Transverse colon (tissue), 4 donors: ENCODE measurements at regions not wholly inside any gene's neighbourhood (a gene's known extent, or its start where the extent isn't known, plus 50 kb on each side); places are given as distances from the start of the nearest gene placed in this dataset.

Experiments
- DNase-seq: peaks from one replicate; pipeline ENCODE4 v3.0.0-alpha.2; 2019
- H3K27ac ChIP-seq, 4 donors: fragments of 200-600 bp; sonication (generic); 2 replicates each; pipeline ENCODE4 v1.5.1; 2016 to 2018; ENCODE audit warnings: inconsistent platforms in 4 of 4
- H3K27me3 ChIP-seq: fragments of 200-600 bp; sonication (generic); 2 replicates; pipeline ENCODE4 v1.5.1; 2017; ENCODE audit warnings: inconsistent platforms
- H3K36me3 ChIP-seq, 4 donors: fragments of 200-600 bp; sonication (generic); 2 replicates each; pipeline ENCODE4 v1.5.1; 2017 to 2019; ENCODE audit warnings: inconsistent platforms in 4 of 4
- H3K4me1 ChIP-seq, 4 donors: fragments of 200-600 bp; sonication (generic); 2 replicates each; pipeline ENCODE4 v1.5.1; 2017 to 2020; ENCODE audit warnings: inconsistent platforms in 4 of 4
- H3K4me3 ChIP-seq, 4 donors: fragments of 200-600 bp; sonication (generic); 1 replicate in 1 of 4; 2 replicates in 3 of 4; pipeline versions ENCODE4 v1.5.1 to v1.6.1; 2017 to 2019; ENCODE audit warnings: inconsistent platforms in 4 of 4
- H3K9me3 ChIP-seq, 2 donors: fragments of 200-600 bp; sonication (generic); 2 replicates each; pipeline ENCODE4 v1.5.1; 2017 to 2019; ENCODE audit warnings: inconsistent platforms in 2 of 2
- EP300 ChIP-seq: sonication (generic); formaldehyde crosslinking; IDR thresholded peaks from one replicate; pipeline ENCODE4 v1.6.1; 2017; ENCODE audit warnings: antibody characterized with exemption, low read depth
- POLR2A ChIP-seq: fragments of 450-650 bp; IDR thresholded peaks from one replicate; pipeline ENCODE4 v1.6.1; 2016; ENCODE audit warnings: antibody characterized with exemption, mild to moderate bottlenecking, moderate library complexity
- POLR2AphosphoS5 ChIP-seq, 3 donors: sonication (generic); formaldehyde crosslinking; IDR thresholded peaks; one replicate each; pipeline ENCODE4 v1.6.1; 2016; ENCODE audit warnings: antibody characterized with exemption in 3 of 3
- WGBS, 2 donors: methylation state at CpG; one replicate each; pipeline ENCODE4 v1.1.5; 2018; ENCODE audit warnings: low coverage in 1 of 2; 5-methylcytosine and 5-hydroxymethylcytosine counted together
- in situ Hi-C, 4 donors: fragments of 200-750 bp; cut with MboI; loops; one replicate each; pipeline versions ENCODE4 v1.15.0 to v1.15.1; 2017; ENCODE audit warnings: low sequenced_read_pairs in 3 of 4, low pct_ligation_motif_present in 1 of 4, low pct_unique_long_range_greater_than_20kb in 1 of 4
- intact Hi-C: fragments of 100-400 bp; cut with DNase I; formaldehyde crosslinking; loops from one replicate; pipeline ENCODE4 v1.15.1; 2023; ENCODE audit warnings: low total_unique reads
- TF ChIP-seq, protein P1 (sequence below), 5 experiments: fragments of 200-600 bp in 3 of 5; fragments of 450-650 bp in 2 of 5; sonication (generic) in 3 of 5; IDR thresholded peaks; 1 replicate in 2 of 5; 2 replicates in 3 of 5; pipeline ENCODE4 v1.5.1; 2016 to 2017; ENCODE audit warnings: antibody characterized with exemption in 5 of 5, inconsistent platforms in 3 of 5, mild to moderate bottlenecking in 2 of 5, moderate library complexity in 1 of 5

DNA sequence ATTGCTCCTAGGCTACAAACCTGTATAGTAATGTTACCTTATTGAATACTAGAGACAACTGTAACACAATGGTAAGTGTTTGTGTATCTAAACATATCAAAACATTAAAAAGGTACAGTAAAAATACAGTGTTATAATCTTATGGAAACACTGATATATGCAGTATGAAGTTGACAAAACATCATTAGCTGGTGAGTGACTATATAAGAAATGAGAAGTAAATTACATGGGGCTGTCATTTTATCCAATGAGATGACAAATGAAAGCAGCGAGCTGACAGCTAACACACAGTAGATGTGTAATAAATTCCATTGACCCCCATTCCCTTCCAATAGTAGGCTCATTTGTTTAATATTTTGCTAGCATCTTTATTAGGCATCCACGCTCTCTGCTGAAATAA lies 198.1 kb upstream of the GHITM start:
- no peak overlapping the region for H3K4me3 ChIP-seq
- no peaks in the 10 kb centered on the region for H3K9me3 ChIP-seq
- WGBS, 2 donors = 63 to 68% methylated on average over 2 of the region's 2 CpGs
- no peak overlapping the region for H3K27ac ChIP-seq
- TF ChIP-seq, protein P1, sequence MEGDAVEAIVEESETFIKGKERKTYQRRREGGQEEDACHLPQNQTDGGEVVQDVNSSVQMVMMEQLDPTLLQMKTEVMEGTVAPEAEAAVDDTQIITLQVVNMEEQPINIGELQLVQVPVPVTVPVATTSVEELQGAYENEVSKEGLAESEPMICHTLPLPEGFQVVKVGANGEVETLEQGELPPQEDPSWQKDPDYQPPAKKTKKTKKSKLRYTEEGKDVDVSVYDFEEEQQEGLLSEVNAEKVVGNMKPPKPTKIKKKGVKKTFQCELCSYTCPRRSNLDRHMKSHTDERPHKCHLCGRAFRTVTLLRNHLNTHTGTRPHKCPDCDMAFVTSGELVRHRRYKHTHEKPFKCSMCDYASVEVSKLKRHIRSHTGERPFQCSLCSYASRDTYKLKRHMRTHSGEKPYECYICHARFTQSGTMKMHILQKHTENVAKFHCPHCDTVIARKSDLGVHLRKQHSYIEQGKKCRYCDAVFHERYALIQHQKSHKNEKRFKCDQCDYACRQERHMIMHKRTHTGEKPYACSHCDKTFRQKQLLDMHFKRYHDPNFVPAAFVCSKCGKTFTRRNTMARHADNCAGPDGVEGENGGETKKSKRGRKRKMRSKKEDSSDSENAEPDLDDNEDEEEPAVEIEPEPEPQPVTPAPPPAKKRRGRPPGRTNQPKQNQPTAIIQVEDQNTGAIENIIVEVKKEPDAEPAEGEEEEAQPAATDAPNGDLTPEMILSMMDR (IDR thresholded peaks at IDR 0.05) = no peak
- DNase-seq = no peak
- no peaks in the 10 kb centered on the region for H3K36me3 ChIP-seq
- intact Hi-C loops = no loop called here
- no peaks in the 10 kb centered on the region for H3K4me1 ChIP-seq
- H3K27me3 ChIP-seq = no peaks in the 10 kb centered on the region
- in situ Hi-C loops = no loop called here

GRCh38 chr10:83942410-83942809 lies 196.9 kb upstream of the GHITM start:
- 79 to 89% methylated on average over 3 of the region's 3 CpGs for WGBS, 2 donors
- no peak for DNase-seq
- in situ Hi-C loops (no loop called here), intact Hi-C loops (no loop called here)
- Histone ChIP-seq H3K4me1 (no peaks in the 10 kb centered on the region), H3K36me3 (no peaks in the 10 kb centered on the region), H3K27ac (no peak overlapping the region), H3K9me3 (no peaks in the 10 kb centered on the region), H3K4me3 (no peak overlapping the region), H3K27me3 (no peaks in the 10 kb centered on the region)
- TF ChIP-seq POLR2AphosphoS5 (IDR thresholded peaks at IDR 0.05) = no peak
- TF ChIP-seq POLR2A = no peak
- no peak for TF ChIP-seq EP300
- TF ChIP-seq, protein P1 (IDR thresholded peaks at IDR 0.05) = no peak

DNA sequence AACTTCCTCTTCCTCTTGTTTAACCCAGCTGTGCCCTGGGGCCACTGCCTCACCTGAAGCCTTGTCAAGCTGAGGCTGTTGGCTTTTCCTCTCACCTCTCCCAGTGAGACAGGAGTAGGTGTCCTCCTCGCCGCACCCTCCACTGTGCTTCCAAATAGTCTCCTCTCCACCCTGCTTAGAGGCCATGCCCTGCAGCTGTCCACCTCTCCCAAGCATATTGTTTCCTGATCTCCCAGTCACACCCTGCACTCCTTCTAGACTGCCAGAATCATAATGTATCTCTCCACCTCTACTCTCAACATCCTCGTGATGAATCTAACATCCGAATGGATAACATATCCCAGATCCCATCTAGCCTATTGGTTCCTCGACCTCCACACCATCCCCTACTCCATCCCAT lies 196.3 kb upstream of the GHITM start:
- H3K36me3 ChIP-seq = no peaks in the 10 kb centered on the region
- no peaks in the 10 kb centered on the region for H3K4me1 ChIP-seq
- H3K9me3 ChIP-seq = no peaks in the 10 kb centered on the region
- no peak overlapping the region for H3K4me3 ChIP-seq
- WGBS, 2 donors = 68 to 80% methylated on average over 4 to 5 of the region's 5 CpGs
- no peak for DNase-seq
- no peak for TF ChIP-seq POLR2AphosphoS5 (IDR thresholded peaks at IDR 0.05)
- in situ Hi-C loops = no loop called here
- H3K27me3 ChIP-seq = no peaks in the 10 kb centered on the region
- H3K27ac ChIP-seq = no peak overlapping the region
- intact Hi-C loops = no loop called here

- Histone ChIP-seq H3K4me1 (no peaks in the 10 kb centered on the region), H3K27ac (no peak overlapping the region), H3K4me3 (no peak overlapping the region), H3K27me3 (no peaks in the 10 kb centered on the region), H3K9me3 (no peaks in the 10 kb centered on the region), H3K36me3 (no peaks in the 10 kb centered on the region)
- TF ChIP-seq, protein P1 (IDR thresholded peaks at IDR 0.05) = no peak
- TF ChIP-seq EP300 = no peak
- intact Hi-C loops (no loop called here), in situ Hi-C loops (no loop called here)
- 64 to 82% methylated on average over 4 of the region's 4 CpGs for WGBS, 2 donors
- no peak for DNase-seq
These were observed 195.4 kb upstream of the GHITM start for GRCh38 chr10:83943920-83944319.

DNA sequence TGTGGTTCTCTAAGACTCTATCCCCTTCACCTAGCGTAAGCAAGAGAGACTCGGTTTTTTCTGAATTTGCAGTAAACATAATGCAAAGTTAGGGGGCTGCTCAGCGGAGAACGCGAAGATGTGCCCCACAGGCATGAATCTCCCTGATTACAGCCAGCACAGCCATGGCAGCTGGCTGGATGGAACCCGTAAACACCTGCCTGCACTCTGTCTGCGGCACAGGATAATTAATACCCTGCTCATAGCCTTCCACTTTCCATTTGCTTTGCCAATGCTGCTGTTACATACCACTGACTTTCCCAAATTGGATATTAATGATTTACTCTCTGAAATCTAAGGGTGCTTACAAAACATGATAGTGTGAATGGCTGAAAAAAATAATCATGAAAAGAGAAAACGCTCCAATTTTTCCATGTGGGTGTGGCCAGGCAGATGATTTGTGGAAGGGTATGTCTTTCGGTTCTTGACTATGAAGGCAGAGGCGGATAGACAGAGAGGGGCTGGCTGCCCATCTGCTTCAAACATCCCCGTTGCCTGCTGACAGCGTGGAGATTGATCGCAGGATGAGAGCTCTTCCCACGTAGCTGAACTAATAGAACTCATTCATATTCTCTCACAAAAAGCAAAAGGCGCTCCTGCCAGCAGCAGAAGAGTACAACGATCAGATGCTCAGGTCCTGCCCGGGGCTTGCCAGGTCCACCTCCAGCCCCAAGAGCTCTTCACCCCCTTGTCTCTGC lies 193.2 kb upstream of the GHITM start:
- H3K4me3 ChIP-seq = no peak overlapping the region

More for the DNA sequence above, 193.2 kb upstream of the GHITM start:
- in situ Hi-C loops (no loop called here), intact Hi-C loops (no loop called here)
- Histone ChIP-seq H3K36me3 (no peaks in the 10 kb centered on the region), H3K27me3 (no peaks in the 10 kb centered on the region), H3K9me3 (no peaks in the 10 kb centered on the region), H3K27ac (no peak overlapping the region), H3K4me1 (no peaks in the 10 kb centered on the region)
- 79 to 85% methylated on average over 6 to 17 of the region's 17 CpGs for WGBS, 2 donors
- TF ChIP-seq POLR2A (no peak), POLR2AphosphoS5 (IDR thresholded peaks at IDR 0.05) (no peak)
- TF ChIP-seq, protein P1 (IDR thresholded peaks at IDR 0.05) = no peak
- DNase-seq = no peak
